NCI-H748 (cell line): ENCODE measurements at regions not wholly inside any gene's neighbourhood (a gene's known extent, or its start where the extent isn't known, plus 50 kb on each side); places are given as distances from the start of the nearest gene placed in this dataset.

Source experiments
- DNase-seq: peaks from one replicate; lab custom pipeline; 2025; ENCODE audit not compliant: unreplicated experiment; lab: John Stamatoyannopoulos, UW

- DNase-seq, result no peak
Measured at GRCh38 chr12:83198291-83199015, 511.7 kb downstream of the TMTC2 start.

DNA sequence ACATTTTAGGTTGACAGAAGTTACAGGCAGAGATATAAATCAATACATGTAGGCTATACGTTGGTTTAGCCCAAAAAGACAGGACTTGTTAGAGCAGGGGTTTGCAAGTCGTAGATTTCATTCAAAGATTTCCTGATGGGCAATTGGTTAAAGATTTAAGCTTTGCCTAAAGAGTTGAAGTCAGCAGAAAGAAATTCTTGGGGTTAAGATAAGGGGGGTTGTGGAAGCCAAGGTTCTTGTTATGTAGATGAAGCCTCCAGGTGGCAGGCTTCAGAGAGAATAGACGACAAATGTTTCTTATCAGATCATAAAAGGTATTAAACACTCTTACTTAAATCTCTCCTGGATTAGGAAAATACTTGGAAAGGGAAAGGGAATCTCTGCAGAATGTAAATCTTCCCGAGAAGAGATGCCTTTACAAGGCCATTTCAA, 510.8 kb downstream of the TMTC2 start:
- DNase-seq, result no peak

- no peak for DNase-seq
Measured at GRCh38 chr12:83196694-83197350, 510.1 kb downstream of the TMTC2 start.

DNA sequence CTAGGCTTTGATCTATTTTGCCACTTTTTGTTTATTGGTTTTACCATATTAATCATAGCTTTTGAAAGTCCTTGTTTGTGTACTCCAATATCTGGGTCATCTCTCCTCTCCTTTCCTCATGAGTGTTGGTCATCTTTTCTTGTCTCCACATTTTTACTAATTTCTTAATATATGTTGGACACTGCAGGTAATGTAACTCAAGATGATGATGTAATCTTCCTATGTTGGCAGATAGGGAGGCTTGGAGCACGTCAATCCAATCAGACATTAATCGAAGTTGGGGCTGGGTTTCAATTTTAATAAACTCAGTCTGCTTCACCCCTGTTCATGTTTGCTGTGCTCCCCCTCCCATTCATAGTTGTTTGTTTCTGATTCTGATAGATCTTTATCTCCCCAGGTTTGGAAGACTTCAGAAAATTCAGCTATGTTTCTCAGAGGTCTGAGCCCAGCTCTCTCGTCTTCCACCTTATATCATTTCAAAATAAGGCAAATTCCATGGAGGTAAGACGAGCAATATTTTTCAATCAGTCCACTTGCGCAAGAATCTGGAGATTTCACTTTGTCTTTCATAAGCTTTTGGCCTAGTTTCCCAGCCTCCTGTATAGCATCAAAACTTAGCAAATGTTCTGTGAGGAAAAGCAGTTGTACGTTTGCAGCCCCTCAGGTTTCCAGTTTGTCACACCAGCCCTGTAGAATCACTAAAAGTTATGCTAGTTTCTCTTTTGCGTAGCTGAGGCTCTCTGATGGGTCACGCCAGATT, 504.1 kb downstream of the TMTC2 start:
- no peak for DNase-seq

DNA sequence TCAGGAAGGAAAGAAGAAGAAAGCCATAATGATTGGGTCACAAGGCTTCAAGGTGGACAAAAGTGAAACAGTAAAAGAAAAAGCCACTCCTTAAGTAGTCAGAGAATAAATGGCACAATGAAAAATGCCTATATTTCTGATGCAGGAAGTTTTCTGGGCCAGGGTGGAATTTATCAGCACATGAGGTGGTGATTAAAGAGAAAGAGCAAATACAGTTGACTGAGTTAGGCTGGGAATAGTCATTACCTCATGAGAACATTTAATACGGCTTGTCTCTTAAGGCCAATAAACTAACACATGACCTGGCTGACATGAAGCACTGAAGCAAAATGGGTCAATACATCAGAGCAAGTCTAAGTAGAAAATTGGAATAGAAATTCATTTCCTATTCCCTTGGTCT, 499.7 kb downstream of the TMTC2 start:
- DNase-seq, result no peak

- DNase-seq, result no peak
Measured at GRCh38 chr12:83185241-83185640, 498.5 kb downstream of the TMTC2 start.
